Fibroblast of skin of right biceps (primary cell): ENCODE measurements at regions not wholly inside any gene's neighbourhood (a gene's known extent, or its start where the extent isn't known, plus 50 kb on each side); places are given as distances from the start of the nearest gene placed in this dataset.

ENCODE experiments used
- DNase-seq: peaks from one replicate; pipeline ENCODE4 v3.0.0-alpha.2; 2013

GRCh38 chr3:193851941-193852674, 259.1 kb downstream of the OPA1 start:
- DNase-seq, result no peak

- peak; percentile 33 for DNase-seq
Measured at GRCh38 chr3:193852901-193853300, 259.9 kb downstream of the OPA1 start.

GRCh38 chr3:193853511-193854219, 260.7 kb downstream of the OPA1 start:
- no peak for DNase-seq

GRCh38 chr3:193857996-193858395, 265.0 kb downstream of the OPA1 start:
- peak; percentile 84 for DNase-seq

- DNase-seq, result no peak
Measured at GRCh38 chr3:193859195-193859594, 266.2 kb downstream of the OPA1 start.

GRCh38 chr3:193861012-193861411, 268.0 kb downstream of the OPA1 start:
- no peak for DNase-seq

GRCh38 chr3:193862843-193863242, 269.8 kb downstream of the OPA1 start:
- no peak for DNase-seq

GRCh38 chr3:193863657-193864357, 270.8 kb downstream of the OPA1 start:
- peak; percentile 29 for DNase-seq

GRCh38 chr3:193865339-193865738, 270.6 kb upstream of the HES1 start:
- DNase-seq, result no peak

- DNase-seq, result no peak
Measured at GRCh38 chr3:193865896-193866480, 270.0 kb upstream of the HES1 start.

GRCh38 chr3:193868590-193868989, 267.4 kb upstream of the HES1 start:
- no peak for DNase-seq

- peak; percentile 91 for DNase-seq
Measured at GRCh38 chr3:193869221-193870201, 266.4 kb upstream of the HES1 start.

GRCh38 chr3:193870376-193871219, 265.4 kb upstream of the HES1 start:
- DNase-seq, result no peak

GRCh38 chr3:193871220-193871485, 264.8 kb upstream of the HES1 start:
- DNase-seq, result no peak

GRCh38 chr3:193872265-193872753, 263.6 kb upstream of the HES1 start:
- peak; percentile 92 for DNase-seq

GRCh38 chr3:193873426-193874201, 262.3 kb upstream of the HES1 start:
- no peak for DNase-seq

GRCh38 chr3:193874512-193874911, 261.4 kb upstream of the HES1 start:
- DNase-seq, result no peak

GRCh38 chr3:193874997-193875593, 260.9 kb upstream of the HES1 start:
- DNase-seq, result no peak

- no peak for DNase-seq
Measured at GRCh38 chr3:193875601-193876321, 260.2 kb upstream of the HES1 start.
